Tibial nerve (tissue), 4 donors: ENCODE measurements at regions not wholly inside any gene's neighbourhood (a gene's known extent, or its start where the extent isn't known, plus 50 kb on each side); places are given as distances from the start of the nearest gene placed in this dataset.
"Not testable (repeated sequence)": the region's sequence is repeated elsewhere in the genome, so short reads cannot be mapped to it uniquely, and the experiment has no call there.

Experiments used
- DNase-seq, 2 donors: peaks; one replicate each; pipeline ENCODE4 v3.0.0-alpha.2; 2019; ENCODE audit warnings: low spot score in 2 of 2
- H3K27ac ChIP-seq, 4 donors: fragments of 200-600 bp; sonication (generic) in 3 of 4; one replicate each; pipeline ENCODE4 v1.5.1; 2017 to 2019; ENCODE audit warnings: mild to moderate bottlenecking in 1 of 4
- H3K27me3 ChIP-seq, 2 donors: fragments of 200-600 bp; sonication (generic) in 1 of 2; one replicate each; pipeline versions ENCODE4 v1.5.1 to v1.6.0; 2017 to 2019
- H3K36me3 ChIP-seq, 3 donors: fragments of 200-600 bp; sonication (generic); one replicate each; pipeline ENCODE4 v1.5.1; 2018 to 2019
- H3K4me1 ChIP-seq, 4 donors: fragments of 200-600 bp; sonication (generic) in 3 of 4; one replicate each; pipeline ENCODE4 v1.5.1; 2017 to 2019
- H3K4me3 ChIP-seq, 4 donors: fragments of 200-600 bp; sonication (generic) in 3 of 4; one replicate each; pipeline ENCODE4 v1.5.1; 2017 to 2019; ENCODE audit warnings: mild to moderate bottlenecking in 1 of 4, moderate library complexity in 1 of 4
- H3K9me3 ChIP-seq, 4 donors: fragments of 200-600 bp; sonication (generic) in 3 of 4; one replicate each; pipeline ENCODE4 v1.5.1; 2017 to 2019
- EP300 ChIP-seq, 2 donors: sonication (generic); formaldehyde crosslinking; IDR thresholded peaks; one replicate each; pipeline ENCODE4 v1.6.1; 2017; ENCODE audit warnings: antibody characterized with exemption in 2 of 2, mild to moderate bottlenecking in 1 of 2
- POLR2A ChIP-seq, 2 donors: fragments of 450-650 bp; IDR thresholded peaks; one replicate each; pipeline ENCODE4 v1.6.1; 2017; ENCODE audit warnings: antibody characterized with exemption in 2 of 2, mild to moderate bottlenecking in 2 of 2, moderate library complexity in 2 of 2
- WGBS, 2 donors: methylation state at CpG; one replicate each; pipeline ENCODE4 v1.1.5; 2018; 5-methylcytosine and 5-hydroxymethylcytosine counted together
- TF ChIP-seq, protein P1 (sequence below), 5 experiments: fragments of 200-600 bp in 3 of 5; fragments of 450-650 bp in 2 of 5; sonication (generic) in 3 of 5; IDR thresholded peaks; one replicate each; pipeline ENCODE4 v1.5.1; 2016 to 2019; ENCODE audit warnings: antibody characterized with exemption in 5 of 5, mild to moderate bottlenecking in 3 of 5, moderate library complexity in 2 of 5

DNA sequence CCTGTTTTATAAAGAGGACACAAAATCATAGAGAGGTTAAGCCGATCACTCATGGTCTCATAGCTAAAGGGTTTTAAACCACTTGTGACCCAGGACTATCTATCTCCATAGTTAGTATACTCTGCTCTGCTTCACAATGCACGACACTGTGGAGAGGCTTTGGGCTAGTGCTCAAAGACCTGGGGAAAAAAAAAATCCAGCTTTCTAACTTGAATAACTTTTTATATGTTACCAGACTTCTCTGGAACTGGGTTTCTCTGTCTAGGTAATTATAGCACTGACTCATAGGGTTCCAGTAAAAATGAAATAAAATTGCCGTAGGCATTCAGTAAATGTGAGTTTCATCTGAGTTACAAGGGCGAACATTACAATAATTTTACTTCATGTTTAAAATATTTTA lies 273.7 kb upstream of the TECRL start:
- DNase-seq: no peak
- TF ChIP-seq POLR2A (IDR thresholded peaks at IDR 0.05): no peak
- H3K4me1 ChIP-seq: no peaks in the 10 kb centered on the region
- no peaks in the 10 kb centered on the region for H3K36me3 ChIP-seq
- WGBS, 2 donors: 81 to 90% methylated on average over 4 of the region's 4 CpGs
- no peak overlapping the region for H3K27ac ChIP-seq
- no peak overlapping the region for H3K4me3 ChIP-seq
- no peaks in the 10 kb centered on the region for H3K27me3 ChIP-seq
- H3K9me3 ChIP-seq: peaks cover 0 to 3% (median 0%) of the 10 kb centered on the region in 4 donors

DNA sequence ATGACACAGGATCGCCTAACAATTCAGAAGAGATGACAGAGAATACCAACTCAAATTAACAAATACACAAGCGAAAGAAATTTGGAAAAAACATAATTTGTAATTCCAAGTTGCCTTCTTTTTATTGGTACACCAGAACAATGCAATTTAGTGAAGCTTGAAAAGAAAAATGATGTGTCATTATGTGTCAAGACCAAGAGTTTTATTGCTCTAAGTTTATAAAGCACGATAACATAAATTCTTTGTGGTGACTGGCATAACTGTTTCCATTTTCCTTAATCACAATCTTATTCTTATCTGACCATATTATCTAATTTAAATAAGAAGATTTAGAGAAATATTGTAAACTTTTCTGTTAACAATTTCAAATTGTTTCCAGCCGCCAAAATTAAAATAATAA lies 273.2 kb upstream of the TECRL start:
- Histone ChIP-seq H3K27me3 (no peaks in the 10 kb centered on the region), H3K9me3 (peaks cover 0 to 3% (median 0%) of the 10 kb centered on the region in 4 donors), H3K4me3 (no peak overlapping the region), H3K27ac (no peak overlapping the region), H3K4me1 (no peaks in the 10 kb centered on the region), H3K36me3 (no peaks in the 10 kb centered on the region)
- TF ChIP-seq EP300 (IDR thresholded peaks at IDR 0.05) (no peak), POLR2A (IDR thresholded peaks at IDR 0.05) (no peak)
- TF ChIP-seq, protein P1, sequence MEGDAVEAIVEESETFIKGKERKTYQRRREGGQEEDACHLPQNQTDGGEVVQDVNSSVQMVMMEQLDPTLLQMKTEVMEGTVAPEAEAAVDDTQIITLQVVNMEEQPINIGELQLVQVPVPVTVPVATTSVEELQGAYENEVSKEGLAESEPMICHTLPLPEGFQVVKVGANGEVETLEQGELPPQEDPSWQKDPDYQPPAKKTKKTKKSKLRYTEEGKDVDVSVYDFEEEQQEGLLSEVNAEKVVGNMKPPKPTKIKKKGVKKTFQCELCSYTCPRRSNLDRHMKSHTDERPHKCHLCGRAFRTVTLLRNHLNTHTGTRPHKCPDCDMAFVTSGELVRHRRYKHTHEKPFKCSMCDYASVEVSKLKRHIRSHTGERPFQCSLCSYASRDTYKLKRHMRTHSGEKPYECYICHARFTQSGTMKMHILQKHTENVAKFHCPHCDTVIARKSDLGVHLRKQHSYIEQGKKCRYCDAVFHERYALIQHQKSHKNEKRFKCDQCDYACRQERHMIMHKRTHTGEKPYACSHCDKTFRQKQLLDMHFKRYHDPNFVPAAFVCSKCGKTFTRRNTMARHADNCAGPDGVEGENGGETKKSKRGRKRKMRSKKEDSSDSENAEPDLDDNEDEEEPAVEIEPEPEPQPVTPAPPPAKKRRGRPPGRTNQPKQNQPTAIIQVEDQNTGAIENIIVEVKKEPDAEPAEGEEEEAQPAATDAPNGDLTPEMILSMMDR (IDR thresholded peaks at IDR 0.05): no peak
- WGBS, 2 donors: 88% methylated on average over 4 of the region's 4 CpGs
- DNase-seq: no peak

DNA sequence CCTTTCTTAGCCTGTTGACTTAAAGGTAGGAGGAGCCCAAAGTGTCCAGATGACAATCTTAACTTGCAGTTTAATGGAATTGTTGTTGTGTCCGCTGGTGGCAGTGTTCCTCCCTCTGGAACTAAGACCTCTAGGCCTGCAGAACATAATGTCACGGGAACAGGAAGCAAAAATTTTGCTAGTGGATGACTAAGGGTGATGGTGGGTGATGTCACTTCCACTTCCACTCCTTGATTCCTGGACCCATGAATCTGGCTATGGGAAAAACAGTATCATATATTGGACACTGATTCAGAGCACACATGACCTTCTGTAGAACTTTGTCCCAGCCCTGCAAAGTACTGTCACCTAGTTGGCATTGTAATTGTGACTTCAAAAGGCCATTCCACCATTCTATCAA lies 263.9 kb upstream of the TECRL start:
- H3K27ac ChIP-seq, DNase-seq: not testable (repeated sequence)
- WGBS, 2 donors: 75 to 80% methylated on average over 2 of the region's 2 CpGs

DNA sequence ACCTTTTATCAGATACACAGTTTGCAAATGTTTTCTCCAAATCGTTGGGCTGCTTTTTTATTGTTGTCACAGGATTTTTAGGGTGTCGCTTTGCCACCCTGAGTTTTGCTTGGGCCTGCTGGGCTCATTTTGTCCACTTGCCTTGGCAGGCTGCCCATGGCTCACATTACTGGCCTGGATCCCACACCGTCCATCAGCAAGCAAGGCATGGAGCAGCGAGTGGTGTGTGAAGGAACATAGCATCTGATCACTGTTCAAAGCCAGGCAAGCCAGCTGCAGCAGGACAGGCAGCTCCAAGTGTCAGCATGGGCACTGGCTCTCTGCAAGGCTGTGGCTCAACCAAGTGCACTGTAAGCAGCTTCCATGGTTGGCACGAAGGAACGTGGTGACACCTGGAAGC lies 261.4 kb upstream of the TECRL start:
- Histone ChIP-seq H3K9me3 (peaks cover 0 to 18% (median 0%) of the 10 kb centered on the region in 4 donors), H3K4me3 (no peak overlapping the region), H3K27ac (no peak overlapping the region), H3K4me1 (no peaks in the 10 kb centered on the region), H3K27me3 (no peaks in the 10 kb centered on the region), H3K36me3 (no peaks in the 10 kb centered on the region)
- 84 to 88% methylated on average over 6 of the region's 6 CpGs for WGBS, 2 donors
- TF ChIP-seq, protein P1 (IDR thresholded peaks at IDR 0.05): no peak
- TF ChIP-seq POLR2A (IDR thresholded peaks at IDR 0.05) (no peak), EP300 (IDR thresholded peaks at IDR 0.05) (no peak)
- no peak for DNase-seq

More for the DNA sequence above, 263.9 kb upstream of the TECRL start:
- H3K36me3 ChIP-seq, H3K27me3 ChIP-seq, H3K4me3 ChIP-seq, H3K4me1 ChIP-seq: not testable (repeated sequence)
- H3K9me3 ChIP-seq: peaks cover 0 to 23% (median 0%) of the 10 kb centered on the region in 4 donors

DNA sequence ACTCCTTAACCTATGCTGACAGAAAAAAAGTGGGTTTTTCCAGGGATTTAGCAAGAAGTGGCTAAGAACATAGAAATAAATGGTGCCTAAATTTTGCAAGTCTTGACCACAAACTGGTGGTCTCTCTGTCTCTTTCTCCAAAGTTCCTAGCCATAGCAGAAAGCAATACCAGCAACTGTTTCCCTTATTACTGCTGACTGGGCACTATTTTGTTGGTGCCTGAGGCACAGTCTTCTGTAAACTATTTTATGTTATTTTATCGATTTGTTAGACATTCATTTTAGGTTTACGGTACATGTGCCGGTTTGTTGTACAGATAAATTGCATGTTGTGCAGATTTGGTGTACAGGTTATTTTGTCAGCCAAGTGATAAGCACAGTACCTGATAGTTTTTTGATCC lies 234.6 kb upstream of the TECRL start:
- no peaks in the 10 kb centered on the region for H3K27me3 ChIP-seq
- no peaks in the 10 kb centered on the region for H3K9me3 ChIP-seq
- H3K4me1 ChIP-seq: no peaks in the 10 kb centered on the region
- 79 to 97% methylated on average over 3 of the region's 3 CpGs for WGBS, 2 donors
- TF ChIP-seq POLR2A (IDR thresholded peaks at IDR 0.05) (no peak), EP300 (IDR thresholded peaks at IDR 0.05) (no peak)
- TF ChIP-seq, protein P1 (IDR thresholded peaks at IDR 0.05): no peak
- no peaks in the 10 kb centered on the region for H3K36me3 ChIP-seq
- H3K4me3 ChIP-seq: no peak overlapping the region
- no peak overlapping the region for H3K27ac ChIP-seq
- no peak for DNase-seq

DNA sequence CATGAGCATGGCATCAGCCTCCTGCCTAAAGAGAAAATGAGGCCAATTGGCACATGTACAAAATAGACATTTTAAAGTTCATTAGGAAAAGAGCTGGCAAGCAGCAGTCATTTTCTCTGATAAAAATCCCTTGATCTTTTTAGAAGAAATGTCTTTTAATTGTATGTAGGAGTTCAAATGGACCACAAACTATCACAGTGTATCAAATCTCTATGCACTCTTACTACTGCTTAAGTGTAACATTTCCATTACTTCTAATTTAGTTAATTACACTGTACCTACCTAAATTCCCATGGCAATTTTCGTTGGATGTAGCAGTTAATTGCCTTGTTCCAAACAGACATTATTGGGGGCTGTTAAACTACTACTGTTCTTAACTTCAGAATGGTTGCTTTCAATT lies 233.7 kb upstream of the TECRL start:
- Histone ChIP-seq H3K27me3 (no peaks in the 10 kb centered on the region), H3K4me3 (no peak overlapping the region), H3K9me3 (no peaks in the 10 kb centered on the region), H3K27ac (no peak overlapping the region), H3K36me3 (no peaks in the 10 kb centered on the region), H3K4me1 (no peaks in the 10 kb centered on the region)
- DNase-seq: no peak
- TF ChIP-seq POLR2A (IDR thresholded peaks at IDR 0.05): no peak
- TF ChIP-seq EP300 (IDR thresholded peaks at IDR 0.05): no peak
- WGBS, 2 donors: 22 to 23% methylated on average over 1 of the region's 1 CpG

DNA sequence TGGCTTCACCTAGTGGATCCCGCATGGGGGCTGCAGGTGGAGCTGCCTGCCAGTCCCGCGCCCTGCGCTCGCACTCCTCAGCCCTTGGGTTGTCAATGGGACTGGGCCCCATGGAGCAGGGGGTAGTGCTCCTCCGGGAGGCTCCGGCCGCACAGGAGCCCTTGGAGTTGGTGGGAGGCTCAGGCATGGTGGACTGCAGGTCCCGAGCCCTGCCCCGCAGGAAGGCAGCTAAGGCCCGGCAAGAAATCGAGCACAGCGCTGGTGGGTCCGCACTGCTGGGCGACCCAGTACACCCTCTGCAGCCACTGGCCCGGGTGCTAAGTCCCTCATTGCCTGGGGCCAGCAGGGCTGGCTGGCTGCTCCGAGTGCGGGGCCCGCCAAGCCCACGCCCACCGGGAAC lies 231.2 kb upstream of the TECRL start:
- H3K27me3 ChIP-seq, H3K4me1 ChIP-seq, H3K36me3 ChIP-seq, H3K4me3 ChIP-seq, DNase-seq, H3K9me3 ChIP-seq, H3K27ac ChIP-seq: not testable (repeated sequence)
- 95 to 98% methylated on average over 11 to 15 of the region's 21 CpGs for WGBS, 2 donors
